Stomach (tissue), 4 donors: ENCODE measurements at regions not wholly inside any gene's neighbourhood (a gene's known extent, or its start where the extent isn't known, plus 50 kb on each side); places are given as distances from the start of the nearest gene placed in this dataset.

Source experiments
- CTCF ChIP-seq, 7 experiments: fragments of 450-650 bp in 4 of 7; fragments of 200-600 bp in 3 of 7; sonication (generic) in 3 of 7; IDR thresholded peaks; one replicate each; pipeline ENCODE4 v1.5.1; 2016 to 2019; ENCODE audit warnings: antibody characterized with exemption in 7 of 7, control low read depth in 2 of 7, mild to moderate bottlenecking in 1 of 7
- EP300 ChIP-seq: sonication (generic); formaldehyde crosslinking; IDR thresholded peaks from one replicate; pipeline ENCODE4 v1.6.1; 2017; ENCODE audit warnings: antibody characterized with exemption
- POLR2A ChIP-seq, 4 donors: fragments of 450-650 bp; IDR thresholded peaks; one replicate each; pipeline ENCODE4 v1.6.1; 2016; ENCODE audit warnings: antibody characterized with exemption in 4 of 4, control low read depth in 2 of 4, mild to moderate bottlenecking in 1 of 4, moderate library complexity in 1 of 4
- POLR2AphosphoS5 ChIP-seq, 3 donors: sonication (generic); formaldehyde crosslinking; IDR thresholded peaks; one replicate each; pipeline ENCODE4 v1.6.1; 2016; ENCODE audit warnings: antibody characterized with exemption in 3 of 3

DNA sequence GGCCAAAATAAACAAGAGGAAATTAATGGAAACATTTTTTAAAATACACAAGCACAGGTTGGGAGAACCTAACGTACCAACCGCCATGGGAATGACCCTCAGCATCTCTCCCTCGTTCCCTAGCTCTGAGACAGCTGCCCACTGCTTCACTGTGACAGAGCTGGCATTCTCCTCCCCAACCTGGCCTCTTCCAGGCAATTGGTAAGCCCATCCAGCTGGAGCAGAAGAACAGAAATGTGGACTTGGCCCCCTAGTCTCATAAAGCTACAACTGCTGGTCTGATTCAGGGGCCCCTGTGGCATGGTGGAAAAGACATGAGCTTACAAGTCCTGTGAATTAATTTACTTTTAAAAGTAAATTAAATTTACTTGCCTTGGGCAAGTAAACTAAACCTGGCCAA lies 245.1 kb downstream of the PTTG2 start:
- TF ChIP-seq CTCF (IDR thresholded peaks at IDR 0.05) (no peak), POLR2A (IDR thresholded peaks at IDR 0.05) (no peak), EP300 (no peak), POLR2AphosphoS5 (IDR thresholded peaks at IDR 0.05) (no peak)
